Testis (tissue), 2 donors: ENCODE measurements at regions not wholly inside any gene's neighbourhood (a gene's known extent, or its start where the extent isn't known, plus 50 kb on each side); places are given as distances from the start of the nearest gene placed in this dataset.

Experiments
- DNase-seq: peaks from one replicate; pipeline ENCODE4 v3.0.0-alpha.2; 2019
- H3K27ac ChIP-seq, 2 donors: fragments of 200-600 bp; sonication (generic); one replicate each; pipeline ENCODE4 v1.5.1; 2019
- H3K27me3 ChIP-seq: fragments of 200-600 bp; sonication (generic); one replicate; pipeline ENCODE4 v1.5.1; 2019
- H3K36me3 ChIP-seq: fragments of 200-600 bp; sonication (generic); one replicate; pipeline ENCODE4 v1.5.1; 2017; ENCODE audit warnings: low read depth; ENCODE audit errors: missing control alignments
- H3K4me1 ChIP-seq: fragments of 200-600 bp; sonication (generic); one replicate; pipeline ENCODE4 v1.5.1; 2019
- H3K4me3 ChIP-seq, 2 donors: fragments of 200-600 bp; sonication (generic); one replicate each; pipeline ENCODE4 v1.5.1; 2017 to 2019
- H3K9me3 ChIP-seq: fragments of 200-600 bp; sonication (generic); one replicate; pipeline ENCODE4 v1.5.1; 2017
- POLR2A ChIP-seq: fragments of 450-650 bp; IDR thresholded peaks from one replicate; pipeline ENCODE4 v1.6.1; 2017; ENCODE audit warnings: antibody characterized with exemption, mild to moderate bottlenecking, moderate library complexity
- WGBS, 2 donors: methylation state at CpG; one replicate each; pipeline ENCODE4 v1.1.5; 2018; 5-methylcytosine and 5-hydroxymethylcytosine counted together
- intact Hi-C: fragments of 100-400 bp; cut with DNase I; formaldehyde crosslinking; loops from one replicate; pipeline ENCODE4 v1.15.1; 2023; ENCODE audit warnings: low total_unique reads
- TF ChIP-seq, protein P1 (sequence below), 3 experiments: fragments of 450-650 bp in 2 of 3; fragments of 200-600 bp in 1 of 3; sonication (generic) in 1 of 3; IDR thresholded peaks; one replicate each; pipeline ENCODE4 v1.5.1; 2016 to 2019; ENCODE audit warnings: antibody characterized with exemption in 3 of 3, mild to moderate bottlenecking in 2 of 3, moderate library complexity in 1 of 3

GRCh38 chr5:90158131-90158530, 251.4 kb downstream of the CETN3 start:
- Histone ChIP-seq H3K9me3 (no peaks in the 10 kb centered on the region), H3K4me3 (no peak overlapping the region), H3K4me1 (peaks cover 9% of the 10 kb centered on the region), H3K27me3 (no peaks in the 10 kb centered on the region), H3K27ac (no peak overlapping the region), H3K36me3 (no peaks in the 10 kb centered on the region)
- intact Hi-C loops = no loop called here
- DNase-seq = no peak
- TF ChIP-seq POLR2A = no peak
- 64 to 68% methylated on average over 3 of the region's 3 CpGs for WGBS, 2 donors

DNA sequence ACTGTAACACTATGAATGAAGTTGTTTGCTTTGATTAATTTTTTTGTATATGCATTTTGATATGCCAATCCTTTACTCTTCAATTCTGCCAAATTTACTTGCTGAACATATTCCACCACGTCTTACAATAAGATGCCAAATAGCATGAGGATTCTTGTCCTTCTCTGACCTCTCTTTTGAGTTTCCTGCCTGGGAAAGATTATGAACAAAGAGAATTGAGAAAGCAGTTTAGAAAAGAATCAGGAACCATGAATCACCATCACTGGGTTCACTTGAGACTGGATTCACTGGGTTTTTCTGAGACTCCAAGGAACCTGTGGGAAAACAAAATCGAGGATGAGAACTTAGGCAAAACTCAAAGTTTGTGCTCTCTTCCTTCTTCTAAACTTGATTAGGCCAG, 256.5 kb downstream of the CETN3 start:
- Histone ChIP-seq H3K4me3 (no peak overlapping the region), H3K4me1 (no peaks in the 10 kb centered on the region), H3K9me3 (no peaks in the 10 kb centered on the region), H3K36me3 (no peaks in the 10 kb centered on the region), H3K27me3 (no peaks in the 10 kb centered on the region), H3K27ac (no peak overlapping the region)
- DNase-seq = no peak
- WGBS, 2 donors = 74 to 78% methylated on average over 2 of the region's 2 CpGs
- intact Hi-C loops = no loop called here
- TF ChIP-seq POLR2A = no peak
- TF ChIP-seq, protein P1, sequence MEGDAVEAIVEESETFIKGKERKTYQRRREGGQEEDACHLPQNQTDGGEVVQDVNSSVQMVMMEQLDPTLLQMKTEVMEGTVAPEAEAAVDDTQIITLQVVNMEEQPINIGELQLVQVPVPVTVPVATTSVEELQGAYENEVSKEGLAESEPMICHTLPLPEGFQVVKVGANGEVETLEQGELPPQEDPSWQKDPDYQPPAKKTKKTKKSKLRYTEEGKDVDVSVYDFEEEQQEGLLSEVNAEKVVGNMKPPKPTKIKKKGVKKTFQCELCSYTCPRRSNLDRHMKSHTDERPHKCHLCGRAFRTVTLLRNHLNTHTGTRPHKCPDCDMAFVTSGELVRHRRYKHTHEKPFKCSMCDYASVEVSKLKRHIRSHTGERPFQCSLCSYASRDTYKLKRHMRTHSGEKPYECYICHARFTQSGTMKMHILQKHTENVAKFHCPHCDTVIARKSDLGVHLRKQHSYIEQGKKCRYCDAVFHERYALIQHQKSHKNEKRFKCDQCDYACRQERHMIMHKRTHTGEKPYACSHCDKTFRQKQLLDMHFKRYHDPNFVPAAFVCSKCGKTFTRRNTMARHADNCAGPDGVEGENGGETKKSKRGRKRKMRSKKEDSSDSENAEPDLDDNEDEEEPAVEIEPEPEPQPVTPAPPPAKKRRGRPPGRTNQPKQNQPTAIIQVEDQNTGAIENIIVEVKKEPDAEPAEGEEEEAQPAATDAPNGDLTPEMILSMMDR (IDR thresholded peaks at IDR 0.05) = no peak

- intact Hi-C loops = no loop called here
- Histone ChIP-seq H3K36me3 (no peaks in the 10 kb centered on the region), H3K27ac (no peak overlapping the region), H3K4me3 (no peak overlapping the region), H3K27me3 (no peaks in the 10 kb centered on the region), H3K9me3 (no peaks in the 10 kb centered on the region), H3K4me1 (no peaks in the 10 kb centered on the region)
- no peak for TF ChIP-seq POLR2A
- TF ChIP-seq, protein P1 (IDR thresholded peaks at IDR 0.05) = no peak
- 90 to 94% methylated on average over 6 of the region's 6 CpGs for WGBS, 2 donors
- DNase-seq = no peak
Observed at GRCh38 chr5:90144625-90145327, 264.8 kb downstream of the CETN3 start.

DNA sequence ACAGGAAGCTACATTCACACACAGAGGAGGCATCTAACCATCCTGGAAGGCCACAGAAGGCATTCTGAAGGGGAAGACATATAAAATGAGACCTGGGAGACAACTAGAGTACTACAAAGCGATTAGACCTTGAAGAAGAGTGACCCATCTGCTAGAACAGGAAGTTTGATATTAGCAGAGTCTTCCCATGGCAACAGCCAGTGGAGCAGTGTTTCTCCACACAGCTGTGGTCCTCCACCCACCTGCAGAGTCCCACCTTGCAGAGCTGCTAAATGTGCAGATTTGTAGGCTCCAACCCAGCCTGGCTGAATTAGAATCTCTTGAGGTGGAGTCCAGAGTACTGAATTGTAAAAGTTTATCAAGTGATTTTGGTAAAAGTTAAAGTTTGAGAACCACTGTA, 267.0 kb downstream of the CETN3 start:
- H3K9me3 ChIP-seq = no peaks in the 10 kb centered on the region
- no peaks in the 10 kb centered on the region for H3K4me1 ChIP-seq
- no peak overlapping the region for H3K4me3 ChIP-seq
- DNase-seq = no peak
- no peak overlapping the region for H3K27ac ChIP-seq
- TF ChIP-seq POLR2A = no peak
- intact Hi-C loops = no loop called here
- 79 to 94% methylated on average over 1 of the region's 1 CpG for WGBS, 2 donors
- H3K36me3 ChIP-seq = no peaks in the 10 kb centered on the region
- no peaks in the 10 kb centered on the region for H3K27me3 ChIP-seq

- Histone ChIP-seq H3K4me3 (no peak overlapping the region), H3K4me1 (no peaks in the 10 kb centered on the region), H3K27ac (no peak overlapping the region), H3K9me3 (no peaks in the 10 kb centered on the region), H3K36me3 (no peaks in the 10 kb centered on the region), H3K27me3 (no peaks in the 10 kb centered on the region)
- TF ChIP-seq, protein P1 (IDR thresholded peaks at IDR 0.05) = no peak
- TF ChIP-seq POLR2A = no peak
- DNase-seq = no peak
- WGBS, 2 donors = 94 to 97% methylated on average over 3 of the region's 3 CpGs
- intact Hi-C loops = no loop called here
Observed at GRCh38 chr5:90141984-90142383, 267.6 kb downstream of the CETN3 start.

GRCh38 chr5:90136952-90137528, 272.5 kb downstream of the CETN3 start:
- intact Hi-C loops = no loop called here
- 80 to 89% methylated on average over 1 to 10 of the region's 10 CpGs for WGBS, 2 donors
- Histone ChIP-seq H3K36me3 (no peaks in the 10 kb centered on the region), H3K27me3 (no peaks in the 10 kb centered on the region), H3K27ac (no peak overlapping the region), H3K4me3 (no peak overlapping the region), H3K9me3 (no peaks in the 10 kb centered on the region), H3K4me1 (no peaks in the 10 kb centered on the region)
- no peak for DNase-seq
- TF ChIP-seq, protein P1 (IDR thresholded peaks at IDR 0.05) = no peak
- TF ChIP-seq POLR2A = no peak
